GM12873 (cell line): ENCODE measurements at regions not wholly inside any gene's neighbourhood (a gene's known extent, or its start where the extent isn't known, plus 50 kb on each side); places are given as distances from the start of the nearest gene placed in this dataset.

Source experiments
- TF ChIP-seq, protein P1 (sequence below): IDR thresholded peaks from 2 replicates; pipeline ENCODE4 v1.5.1; 2012; ENCODE audit warnings: low read depth, mild to moderate bottlenecking, moderate library complexity, low read length, control low read depth; ENCODE audit not compliant: insufficient read depth; ENCODE audit errors: missing control alignments

DNA sequence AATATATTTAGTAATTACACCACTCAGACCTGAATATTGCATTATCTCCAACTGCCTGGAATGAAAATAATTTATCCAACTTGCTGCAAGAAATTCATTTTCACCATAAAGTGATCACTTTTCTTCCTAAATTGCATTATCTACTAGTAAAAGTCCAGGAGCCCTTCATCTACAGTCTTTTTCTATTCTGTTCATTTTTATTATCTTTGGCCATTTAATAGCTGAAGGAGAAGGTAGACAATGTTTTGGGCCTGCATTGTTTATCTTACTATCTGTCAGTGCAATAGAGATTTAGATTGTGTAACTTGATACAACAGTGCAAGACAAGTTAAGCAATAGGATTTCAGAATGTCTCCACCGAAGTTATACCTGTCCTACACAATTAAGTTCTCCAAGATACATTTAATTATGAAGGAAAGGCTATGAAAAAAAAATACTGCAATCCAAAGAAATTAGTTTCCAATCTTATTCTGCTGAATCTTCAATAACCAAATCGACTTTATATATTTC, 1339.7 kb upstream of the CDH6 start:
- TF ChIP-seq, protein P1, sequence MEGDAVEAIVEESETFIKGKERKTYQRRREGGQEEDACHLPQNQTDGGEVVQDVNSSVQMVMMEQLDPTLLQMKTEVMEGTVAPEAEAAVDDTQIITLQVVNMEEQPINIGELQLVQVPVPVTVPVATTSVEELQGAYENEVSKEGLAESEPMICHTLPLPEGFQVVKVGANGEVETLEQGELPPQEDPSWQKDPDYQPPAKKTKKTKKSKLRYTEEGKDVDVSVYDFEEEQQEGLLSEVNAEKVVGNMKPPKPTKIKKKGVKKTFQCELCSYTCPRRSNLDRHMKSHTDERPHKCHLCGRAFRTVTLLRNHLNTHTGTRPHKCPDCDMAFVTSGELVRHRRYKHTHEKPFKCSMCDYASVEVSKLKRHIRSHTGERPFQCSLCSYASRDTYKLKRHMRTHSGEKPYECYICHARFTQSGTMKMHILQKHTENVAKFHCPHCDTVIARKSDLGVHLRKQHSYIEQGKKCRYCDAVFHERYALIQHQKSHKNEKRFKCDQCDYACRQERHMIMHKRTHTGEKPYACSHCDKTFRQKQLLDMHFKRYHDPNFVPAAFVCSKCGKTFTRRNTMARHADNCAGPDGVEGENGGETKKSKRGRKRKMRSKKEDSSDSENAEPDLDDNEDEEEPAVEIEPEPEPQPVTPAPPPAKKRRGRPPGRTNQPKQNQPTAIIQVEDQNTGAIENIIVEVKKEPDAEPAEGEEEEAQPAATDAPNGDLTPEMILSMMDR = no peak

DNA sequence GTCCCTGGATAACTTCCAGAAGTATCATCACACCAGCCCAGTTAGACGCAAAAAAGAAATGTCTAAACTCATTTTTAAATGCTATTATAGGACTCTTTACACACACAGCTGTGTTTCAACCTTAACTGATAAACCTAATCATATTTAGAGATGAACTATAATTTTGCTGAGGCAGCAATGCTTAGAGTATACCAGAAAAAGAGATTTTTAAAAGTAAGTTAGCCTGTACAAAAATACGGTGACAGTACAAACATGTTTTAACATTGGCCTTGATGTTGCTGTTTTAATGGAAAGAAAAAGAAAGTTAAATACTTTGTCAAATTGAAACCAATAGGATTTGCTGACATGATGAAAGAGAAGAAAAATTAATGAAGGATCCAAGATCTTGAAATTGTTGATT, 1341.2 kb upstream of the CDH6 start:
- TF ChIP-seq, protein P1 = no peak

GRCh38 chr5:29845206-29845605, 1348.3 kb upstream of the CDH6 start:
- TF ChIP-seq, protein P1 = no peak

- TF ChIP-seq, protein P1 = no peak
Observed at GRCh38 chr5:29833394-29833793, 1360.1 kb upstream of the CDH6 start.

GRCh38 chr5:29822521-29822920, 1371.0 kb upstream of the CDH6 start:
- TF ChIP-seq, protein P1 = no peak

- TF ChIP-seq, protein P1 = no peak
Observed at GRCh38 chr5:29811914-29812679, 1381.4 kb upstream of the CDH6 start.

- TF ChIP-seq, protein P1 = no peak
Observed at GRCh38 chr5:29805804-29806203, 1387.7 kb upstream of the CDH6 start.
